ENCODE measurements at regions not wholly inside any gene's neighbourhood (a gene's known extent, or its start where the extent isn't known, plus 50 kb on each side); places are given as distances from the start of the nearest gene placed in this dataset.

- DNase-seq (ENCODE audit: low spot score), result no peak
- intact Hi-C loops (cut with DNase I), result no loop called here
Observed at GRCh38 chr2:134153294-134153880, 100.5 kb upstream of the MGAT5 start.

- DNase-seq (ENCODE audit: low spot score), result no peak
- intact Hi-C loops (cut with DNase I), result no loop called here
Observed at GRCh38 chr2:134154246-134154645, 99.6 kb upstream of the MGAT5 start.

GRCh38 chr2:134155134-134155533 is 98.7 kb upstream of the MGAT5 start:
- intact Hi-C loops (cut with DNase I), result no loop called here
- no peak for DNase-seq (ENCODE audit: low spot score)

GRCh38 chr2:134158295-134158694 is 95.6 kb upstream of the MGAT5 start:
- intact Hi-C loops (cut with DNase I), result no loop called here
- DNase-seq (ENCODE audit: low spot score), result no peak

DNA sequence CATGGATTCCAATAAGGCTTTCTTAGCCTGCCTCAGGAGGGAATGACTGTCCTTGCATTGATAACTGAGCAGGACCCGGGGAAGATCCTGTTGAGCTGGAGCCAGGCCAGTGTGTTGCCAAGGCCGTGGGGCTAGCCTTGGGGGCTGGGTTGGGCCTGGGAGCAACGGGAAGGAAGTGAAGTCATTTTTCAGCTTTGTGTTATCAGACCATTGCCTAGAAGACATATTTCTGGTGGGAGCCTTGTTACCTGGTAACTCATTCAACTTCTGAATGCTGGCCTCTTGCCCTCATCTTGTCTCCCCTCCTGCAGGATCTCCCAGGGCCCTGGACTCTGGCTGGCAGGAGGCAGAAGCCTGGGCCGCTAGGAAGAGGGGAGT is 92.7 kb upstream of the MGAT5 start:
- no peak for DNase-seq (ENCODE audit: low spot score)
- intact Hi-C loops (cut with DNase I), result no loop called here

- no peak for DNase-seq (ENCODE audit: low spot score)
- intact Hi-C loops (cut with DNase I), result no loop called here
Observed at GRCh38 chr2:134163336-134163735, 90.5 kb upstream of the MGAT5 start.

DNA sequence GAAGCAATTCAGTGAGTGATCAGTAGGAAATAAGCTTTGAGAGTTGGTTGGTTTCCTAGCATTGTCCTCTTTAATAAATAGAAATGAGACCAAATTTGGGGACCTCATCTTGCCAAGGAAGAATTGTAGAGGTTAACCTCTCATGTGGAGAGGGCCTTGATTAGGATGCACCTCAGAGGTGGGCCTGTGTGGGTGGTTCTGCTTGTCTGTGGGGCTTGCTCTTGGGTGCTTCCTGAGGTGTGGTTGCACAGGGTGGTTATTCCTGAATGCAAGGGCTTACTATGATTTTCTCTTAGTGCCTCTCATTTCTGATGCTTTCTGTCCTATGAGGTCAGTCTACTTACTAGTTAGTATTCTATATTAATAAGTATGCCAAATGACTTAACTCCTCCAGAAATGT is 89.6 kb upstream of the MGAT5 start:
- DNase-seq (ENCODE audit: low spot score), result no peak
- intact Hi-C loops (cut with DNase I), result no loop called here

GRCh38 chr2:134167015-134167414 is 86.9 kb upstream of the MGAT5 start:
- intact Hi-C loops (cut with DNase I), result no loop called here
- DNase-seq (ENCODE audit: low spot score), result no peak

GRCh38 chr2:134169788-134170187 is 84.1 kb upstream of the MGAT5 start:
- DNase-seq (ENCODE audit: low spot score), result no peak
- intact Hi-C loops (cut with DNase I), result no loop called here

DNA sequence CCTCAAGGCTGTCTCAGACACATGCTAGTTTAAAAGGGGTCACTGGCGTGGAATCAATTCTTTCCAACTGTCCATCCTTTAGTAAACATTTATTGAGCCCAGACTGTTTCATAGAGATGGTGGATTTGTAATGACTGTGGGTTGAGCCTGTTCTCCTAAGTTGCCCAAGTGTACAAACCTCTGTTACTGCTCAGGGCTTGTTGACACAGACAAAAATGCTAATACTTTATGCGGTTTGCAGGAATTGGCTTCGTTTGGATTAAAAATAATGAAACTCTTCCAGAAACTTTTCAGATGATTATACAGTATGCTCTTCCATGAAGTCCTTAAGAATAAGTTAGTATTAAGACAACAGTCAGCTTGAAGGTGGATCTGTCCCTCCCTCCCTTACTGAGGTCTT is 83.6 kb upstream of the MGAT5 start:
- intact Hi-C loops (cut with DNase I), result no loop called here

GRCh38 chr2:134170700-134171099 is 83.2 kb upstream of the MGAT5 start:
- DNase-seq (ENCODE audit: low spot score), result no peak
- intact Hi-C loops (cut with DNase I), result no loop called here

More for the DNA sequence above, 83.6 kb upstream of the MGAT5 start:
- DNase-seq (ENCODE audit: low spot score), result no peak

GRCh38 chr2:134173338-134174016 is 80.4 kb upstream of the MGAT5 start:
- DNase-seq (ENCODE audit: low spot score), result no peak
- intact Hi-C loops (cut with DNase I), result no loop called here

GRCh38 chr2:134174711-134175110 is 79.2 kb upstream of the MGAT5 start:
- no peak for DNase-seq (ENCODE audit: low spot score)
- intact Hi-C loops (cut with DNase I), result no loop called here

- no peak for DNase-seq (ENCODE audit: low spot score)
- intact Hi-C loops (cut with DNase I), result no loop called here
Observed at GRCh38 chr2:134175834-134176233, 78.0 kb upstream of the MGAT5 start.

DNA sequence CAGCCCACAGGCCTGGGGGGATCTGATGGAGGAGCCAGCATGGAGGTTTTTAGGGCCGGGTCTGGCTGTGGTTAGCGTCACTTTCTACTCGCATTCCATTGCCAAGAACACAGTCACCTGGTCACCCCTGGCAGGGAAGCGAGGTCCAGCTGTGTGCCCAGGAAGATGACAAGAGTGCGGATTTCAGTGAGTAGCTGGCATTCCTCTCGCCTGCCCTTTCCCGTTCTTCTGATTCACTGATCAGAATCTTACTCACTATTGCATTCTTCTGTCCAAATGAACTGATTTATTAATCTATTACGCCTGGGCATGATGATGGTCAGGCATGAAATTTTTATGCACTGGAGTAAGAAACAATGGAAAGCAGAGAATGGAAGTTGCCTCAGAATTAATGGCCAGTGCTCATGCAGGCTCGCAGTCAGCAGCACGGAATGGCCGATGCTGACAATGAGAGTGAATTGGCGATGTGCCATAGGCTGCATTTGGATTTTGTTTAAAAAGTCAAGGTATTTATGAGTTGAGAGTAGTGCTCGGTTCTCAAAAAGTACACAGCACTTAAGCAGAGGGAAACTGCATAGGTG is 76.4 kb upstream of the MGAT5 start:
- intact Hi-C loops (cut with DNase I), result no loop called here
- no peak for DNase-seq (ENCODE audit: low spot score)

- intact Hi-C loops (cut with DNase I), result no loop called here
- no peak for DNase-seq (ENCODE audit: low spot score)
Observed at GRCh38 chr2:134178138-134178877, 75.6 kb upstream of the MGAT5 start.

- no peak for DNase-seq (ENCODE audit: low spot score)
- intact Hi-C loops (cut with DNase I), result no loop called here
Observed at GRCh38 chr2:134181219-134181618, 72.7 kb upstream of the MGAT5 start.

GRCh38 chr2:134183679-134184078 is 70.2 kb upstream of the MGAT5 start:
- DNase-seq (ENCODE audit: low spot score), result no peak
- intact Hi-C loops (cut with DNase I), result no loop called here

DNA sequence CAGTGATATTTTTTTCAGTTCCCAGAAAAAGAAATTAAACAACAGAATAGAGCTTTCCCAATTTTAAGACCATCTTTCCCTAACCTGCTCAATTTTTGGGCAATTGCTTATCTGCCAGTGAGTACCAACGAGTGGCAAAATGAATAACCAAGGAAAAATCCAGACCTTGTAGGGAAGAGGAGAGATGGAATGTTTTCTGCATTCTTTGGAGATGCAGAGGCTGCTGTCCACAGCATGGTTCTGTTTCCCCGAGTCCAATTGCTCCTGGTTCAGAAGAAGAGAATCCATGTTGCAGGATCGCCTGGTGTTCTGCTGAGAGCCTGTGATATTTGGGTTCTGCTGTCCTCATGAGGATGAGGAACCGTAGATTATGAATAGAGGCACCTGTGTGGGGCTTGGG is 68.2 kb upstream of the MGAT5 start:
- DNase-seq (ENCODE audit: low spot score), result no peak
- intact Hi-C loops (cut with DNase I), result no loop called here

- no peak for DNase-seq (ENCODE audit: low spot score)
- intact Hi-C loops (cut with DNase I), result no loop called here
Observed at GRCh38 chr2:134189009-134189720, 64.7 kb upstream of the MGAT5 start.
